Kidney (tissue), 13 donors: ENCODE measurements at regions not wholly inside any gene's neighbourhood (a gene's known extent, or its start where the extent isn't known, plus 50 kb on each side); places are given as distances from the start of the nearest gene placed in this dataset.

Source experiments
- DNase-seq, 5 donors: peaks; one replicate each; pipeline ENCODE4 v3.0.0-alpha.2; 2013 to 2020
- FAIRE-seq: peaks from 2 replicates; lab custom pipeline; 2012; peaks lifted over from hg19 to GRCh38; lab: Jason Lieb, UNC
- H3K27ac ChIP-seq, 2 donors: one replicate each; pipeline ENCODE4 v1.7.0; 2013; ENCODE audit warnings: low read depth in 2 of 2, low read length in 2 of 2, inconsistent platforms in 1 of 2
- H3K27me3 ChIP-seq: one replicate; pipeline ENCODE4 v1.7.1; 2013; ENCODE audit warnings: low read length, inconsistent platforms; ENCODE audit not compliant: control insufficient read depth, insufficient read depth
- H3K36me3 ChIP-seq, 3 donors: one replicate each; pipeline versions ENCODE4 v1.7.0 to v1.7.1; 2013; ENCODE audit warnings: low read length in 3 of 3, control low read depth in 1 of 3, inconsistent platforms in 1 of 3; ENCODE audit not compliant: insufficient read depth in 3 of 3, control insufficient read depth in 2 of 3
- H3K4me1 ChIP-seq, 3 donors: one replicate each; pipeline versions ENCODE4 v1.7.0 to v1.7.1; 2013; ENCODE audit warnings: low read length in 3 of 3, inconsistent platforms in 1 of 3, low read depth in 1 of 3; ENCODE audit not compliant: control insufficient read depth in 2 of 3, insufficient read depth in 2 of 3
- H3K4me3 ChIP-seq, 3 donors: one replicate each; pipeline versions ENCODE4 v1.7.0 to v1.8.1; 2013; ENCODE audit warnings: low read length in 3 of 3, control low read depth in 1 of 3, inconsistent platforms in 1 of 3
- H3K9ac ChIP-seq, 3 donors: one replicate each; pipeline versions ENCODE4 v1.7.0 to v1.7.1; 2013; ENCODE audit warnings: low read length in 3 of 3, control low read depth in 1 of 3, inconsistent platforms in 1 of 3
- H3K9me3 ChIP-seq, 3 donors: one replicate each; pipeline versions ENCODE4 v1.7.0 to v1.7.1; 2013; ENCODE audit warnings: low read length in 3 of 3, control low read depth in 1 of 3, inconsistent platforms in 1 of 3; ENCODE audit not compliant: control insufficient read depth in 2 of 3, insufficient read depth in 1 of 3
- intact Hi-C: fragments of 100-400 bp; cut with DNase I; formaldehyde crosslinking; loops from one replicate; pipeline ENCODE4 v1.11.1; 2022
- TF ChIP-seq, protein P1 (sequence below): IDR thresholded peaks from 3 replicates; pipeline ENCODE4 v1.5.1; 2012; ENCODE audit warnings: mild to moderate bottlenecking, moderate library complexity, borderline replicate concordance; ENCODE audit not compliant: insufficient read depth; ENCODE audit errors: extremely low read depth
- donor health status: control.
- donor health status: control.
- donor health status: control.
- donor health status: control.
- donor health status: control.
- donor health status: DM: yes; HTN: yes; CAD: no.
- donor health status: Normal renal cell carcinoma (clear cell type).

DNA sequence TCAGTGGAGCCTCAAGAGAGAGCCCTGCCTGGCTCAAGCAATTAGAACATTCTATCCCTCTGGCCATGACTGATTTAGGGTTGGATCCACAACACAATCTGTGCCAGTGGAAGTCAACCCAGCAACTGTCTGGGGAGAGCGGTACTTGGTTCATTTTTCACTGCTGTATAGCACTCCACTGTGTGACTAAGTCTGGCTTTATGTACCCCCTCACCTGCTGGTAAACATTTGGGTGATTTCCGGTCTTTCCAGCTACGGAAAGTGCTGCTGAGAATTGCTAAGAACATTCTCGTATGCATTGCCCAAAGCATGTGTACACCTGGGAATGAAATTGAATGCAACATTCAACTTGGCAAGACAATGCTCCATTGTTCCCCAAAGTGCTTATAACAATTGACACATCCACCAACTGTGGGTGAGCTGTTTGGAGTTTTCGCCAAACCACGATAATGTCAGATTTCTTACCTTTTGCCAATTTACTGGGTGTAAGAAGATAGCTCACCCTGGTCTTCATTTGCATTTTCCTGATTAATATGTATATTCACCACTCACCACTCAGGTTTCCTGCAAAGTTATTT lies 63.5 kb upstream of the MED9 start:
- H3K27me3 ChIP-seq, result no peaks in the 10 kb centered on the region
- H3K36me3 ChIP-seq, result no peaks in the 10 kb centered on the region
- TF ChIP-seq, protein P1, sequence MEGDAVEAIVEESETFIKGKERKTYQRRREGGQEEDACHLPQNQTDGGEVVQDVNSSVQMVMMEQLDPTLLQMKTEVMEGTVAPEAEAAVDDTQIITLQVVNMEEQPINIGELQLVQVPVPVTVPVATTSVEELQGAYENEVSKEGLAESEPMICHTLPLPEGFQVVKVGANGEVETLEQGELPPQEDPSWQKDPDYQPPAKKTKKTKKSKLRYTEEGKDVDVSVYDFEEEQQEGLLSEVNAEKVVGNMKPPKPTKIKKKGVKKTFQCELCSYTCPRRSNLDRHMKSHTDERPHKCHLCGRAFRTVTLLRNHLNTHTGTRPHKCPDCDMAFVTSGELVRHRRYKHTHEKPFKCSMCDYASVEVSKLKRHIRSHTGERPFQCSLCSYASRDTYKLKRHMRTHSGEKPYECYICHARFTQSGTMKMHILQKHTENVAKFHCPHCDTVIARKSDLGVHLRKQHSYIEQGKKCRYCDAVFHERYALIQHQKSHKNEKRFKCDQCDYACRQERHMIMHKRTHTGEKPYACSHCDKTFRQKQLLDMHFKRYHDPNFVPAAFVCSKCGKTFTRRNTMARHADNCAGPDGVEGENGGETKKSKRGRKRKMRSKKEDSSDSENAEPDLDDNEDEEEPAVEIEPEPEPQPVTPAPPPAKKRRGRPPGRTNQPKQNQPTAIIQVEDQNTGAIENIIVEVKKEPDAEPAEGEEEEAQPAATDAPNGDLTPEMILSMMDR, result no peak
- H3K9ac ChIP-seq, result no peak overlapping the region
- intact Hi-C loops, result no loop called here
- no peak overlapping the region for H3K27ac ChIP-seq
- H3K4me3 ChIP-seq, result no peak overlapping the region
- FAIRE-seq (no peak), DNase-seq (no peak)
- no peaks in the 10 kb centered on the region for H3K9me3 ChIP-seq
- H3K4me1 ChIP-seq, result no peaks in the 10 kb centered on the region

GRCh38 chr17:17413821-17414220 lies 63.0 kb upstream of the MED9 start:
- no peak overlapping the region for H3K27ac ChIP-seq
- no peaks in the 10 kb centered on the region for H3K36me3 ChIP-seq
- intact Hi-C loops, result no loop called here
- no peaks in the 10 kb centered on the region for H3K27me3 ChIP-seq
- no peaks in the 10 kb centered on the region for H3K4me1 ChIP-seq
- H3K4me3 ChIP-seq, result no peak overlapping the region
- no peak for DNase-seq
- H3K9me3 ChIP-seq, result no peaks in the 10 kb centered on the region
- TF ChIP-seq, protein P1, result no peak
- H3K9ac ChIP-seq, result no peak overlapping the region
- FAIRE-seq, result no peak

GRCh38 chr17:17414341-17414805 lies 62.4 kb upstream of the MED9 start:
- Histone ChIP-seq H3K27me3 (no peaks in the 10 kb centered on the region), H3K4me1 (no peaks in the 10 kb centered on the region), H3K4me3 (no peak overlapping the region), H3K36me3 (no peaks in the 10 kb centered on the region), H3K9ac (no peak overlapping the region), H3K27ac (no peak overlapping the region), H3K9me3 (no peaks in the 10 kb centered on the region)
- intact Hi-C loops, result no loop called here
- DNase-seq (no peak), FAIRE-seq (no peak)
- TF ChIP-seq, protein P1, result no peak

DNA sequence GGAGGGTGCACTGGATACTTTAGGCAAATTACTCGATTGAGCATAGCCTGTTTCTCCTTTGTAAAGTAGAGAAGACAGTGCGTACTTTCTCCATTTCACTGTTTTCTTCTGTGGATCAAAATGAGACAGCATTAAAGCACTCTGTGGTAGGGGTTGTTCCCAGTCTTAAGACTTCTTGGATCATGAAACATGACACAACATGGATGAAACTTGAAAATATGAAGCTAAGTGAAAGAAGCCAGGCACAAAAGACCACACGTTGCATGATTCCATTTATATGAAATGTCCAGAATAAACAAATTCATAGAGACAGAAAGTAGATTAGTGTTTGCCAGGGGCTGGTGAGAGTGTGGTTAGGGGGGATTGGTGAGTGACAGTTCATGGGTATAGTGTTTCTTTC lies 61.8 kb upstream of the MED9 start:
- intact Hi-C loops, result no loop called here
- Histone ChIP-seq H3K4me1 (peaks cover 0 to 2% (median 0%) of the 10 kb centered on the region in 3 donors), H3K4me3 (no peak overlapping the region), H3K9ac (no peak overlapping the region), H3K27me3 (no peaks in the 10 kb centered on the region), H3K27ac (no peak overlapping the region), H3K36me3 (no peaks in the 10 kb centered on the region), H3K9me3 (no peaks in the 10 kb centered on the region)
- FAIRE-seq (no peak), DNase-seq (no peak)
- TF ChIP-seq, protein P1, result no peak
